Adrenal gland (tissue), 5 donors: ENCODE measurements at regions not wholly inside any gene's neighbourhood (a gene's known extent, or its start where the extent isn't known, plus 50 kb on each side); places are given as distances from the start of the nearest gene placed in this dataset.

Experiments used
- POLR2A ChIP-seq, 2 donors: fragments of 450-650 bp; IDR thresholded peaks; one replicate each; pipeline ENCODE4 v1.6.1; 2017; ENCODE audit warnings: antibody characterized with exemption in 2 of 2, mild to moderate bottlenecking in 2 of 2, moderate library complexity in 1 of 2
- TF ChIP-seq, protein P1 (sequence below), 6 experiments: fragments of 450-650 bp in 4 of 6; fragments of 200-600 bp in 2 of 6; sonication (generic) in 1 of 6; IDR thresholded peaks; 1 replicate in 5 of 6; 2 replicates in 1 of 6; pipeline versions ENCODE4 v1.5.1 to v1.8.0; 2016 to 2021; ENCODE audit warnings: antibody characterized with exemption in 6 of 6, mild to moderate bottlenecking in 2 of 6, moderate library complexity in 1 of 6
- donor health status: DM: no; HTN: no; CAD: no.

DNA sequence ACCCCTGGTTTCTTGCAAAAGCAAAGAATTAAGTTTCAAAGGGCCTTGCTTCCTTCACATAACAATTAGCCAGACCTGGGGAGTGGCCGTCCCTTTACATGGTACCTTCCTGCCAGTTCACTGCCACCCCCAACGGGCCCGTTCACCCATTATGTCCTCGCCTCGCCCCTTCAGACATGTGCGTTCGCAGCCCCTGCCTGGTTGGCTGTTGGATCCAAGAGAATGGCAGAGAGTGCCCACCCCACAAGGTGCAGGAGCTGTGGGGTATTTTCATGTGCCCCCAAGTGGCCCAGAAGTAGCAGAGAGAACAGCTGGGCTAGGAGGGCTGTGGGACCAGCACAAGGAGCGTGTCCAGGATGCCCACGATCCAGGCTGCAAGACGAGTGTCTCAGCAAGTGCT, 422.9 kb upstream of the SULF2 start:
- TF ChIP-seq, protein P1, sequence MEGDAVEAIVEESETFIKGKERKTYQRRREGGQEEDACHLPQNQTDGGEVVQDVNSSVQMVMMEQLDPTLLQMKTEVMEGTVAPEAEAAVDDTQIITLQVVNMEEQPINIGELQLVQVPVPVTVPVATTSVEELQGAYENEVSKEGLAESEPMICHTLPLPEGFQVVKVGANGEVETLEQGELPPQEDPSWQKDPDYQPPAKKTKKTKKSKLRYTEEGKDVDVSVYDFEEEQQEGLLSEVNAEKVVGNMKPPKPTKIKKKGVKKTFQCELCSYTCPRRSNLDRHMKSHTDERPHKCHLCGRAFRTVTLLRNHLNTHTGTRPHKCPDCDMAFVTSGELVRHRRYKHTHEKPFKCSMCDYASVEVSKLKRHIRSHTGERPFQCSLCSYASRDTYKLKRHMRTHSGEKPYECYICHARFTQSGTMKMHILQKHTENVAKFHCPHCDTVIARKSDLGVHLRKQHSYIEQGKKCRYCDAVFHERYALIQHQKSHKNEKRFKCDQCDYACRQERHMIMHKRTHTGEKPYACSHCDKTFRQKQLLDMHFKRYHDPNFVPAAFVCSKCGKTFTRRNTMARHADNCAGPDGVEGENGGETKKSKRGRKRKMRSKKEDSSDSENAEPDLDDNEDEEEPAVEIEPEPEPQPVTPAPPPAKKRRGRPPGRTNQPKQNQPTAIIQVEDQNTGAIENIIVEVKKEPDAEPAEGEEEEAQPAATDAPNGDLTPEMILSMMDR (IDR thresholded peaks at IDR 0.05), result no peak
- TF ChIP-seq POLR2A (IDR thresholded peaks at IDR 0.05), result no peak
